ENCODE measurements at regions not wholly inside any gene's neighbourhood (a gene's known extent, or its start where the extent isn't known, plus 50 kb on each side); places are given as distances from the start of the nearest gene placed in this dataset.

DNA sequence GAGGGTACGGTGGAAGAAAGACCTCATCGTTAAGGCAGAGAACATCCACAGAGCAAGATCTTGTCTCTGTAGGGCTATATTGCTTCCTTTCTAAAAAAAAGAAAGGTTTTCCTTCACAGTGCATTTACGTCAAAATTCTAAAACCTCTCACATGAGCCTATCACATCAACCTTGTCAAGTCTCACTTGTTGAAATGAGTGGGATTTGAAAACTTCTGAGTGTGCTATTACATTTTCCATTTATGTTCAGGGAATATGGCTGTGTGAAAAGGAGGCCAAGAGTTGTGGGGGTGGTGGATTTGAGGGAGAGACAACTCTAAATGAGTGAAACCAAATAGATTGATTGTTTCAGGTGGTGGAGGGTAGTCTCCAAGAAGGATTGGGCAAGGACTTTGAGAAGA is 147.1 kb upstream of the MPDZ start:
- TF ChIP-seq, protein P1, sequence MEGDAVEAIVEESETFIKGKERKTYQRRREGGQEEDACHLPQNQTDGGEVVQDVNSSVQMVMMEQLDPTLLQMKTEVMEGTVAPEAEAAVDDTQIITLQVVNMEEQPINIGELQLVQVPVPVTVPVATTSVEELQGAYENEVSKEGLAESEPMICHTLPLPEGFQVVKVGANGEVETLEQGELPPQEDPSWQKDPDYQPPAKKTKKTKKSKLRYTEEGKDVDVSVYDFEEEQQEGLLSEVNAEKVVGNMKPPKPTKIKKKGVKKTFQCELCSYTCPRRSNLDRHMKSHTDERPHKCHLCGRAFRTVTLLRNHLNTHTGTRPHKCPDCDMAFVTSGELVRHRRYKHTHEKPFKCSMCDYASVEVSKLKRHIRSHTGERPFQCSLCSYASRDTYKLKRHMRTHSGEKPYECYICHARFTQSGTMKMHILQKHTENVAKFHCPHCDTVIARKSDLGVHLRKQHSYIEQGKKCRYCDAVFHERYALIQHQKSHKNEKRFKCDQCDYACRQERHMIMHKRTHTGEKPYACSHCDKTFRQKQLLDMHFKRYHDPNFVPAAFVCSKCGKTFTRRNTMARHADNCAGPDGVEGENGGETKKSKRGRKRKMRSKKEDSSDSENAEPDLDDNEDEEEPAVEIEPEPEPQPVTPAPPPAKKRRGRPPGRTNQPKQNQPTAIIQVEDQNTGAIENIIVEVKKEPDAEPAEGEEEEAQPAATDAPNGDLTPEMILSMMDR (IDR thresholded peaks at IDR 0.05 in 2 of 3, conservative IDR thresholded peaks at IDR 0.05 in 1 of 3; ENCODE audit: control insufficient read depth in 2 of 3, extremely low read depth in 1 of 3, insufficient read depth in 1 of 3, low read depth in 3 of 3, low read length in 3 of 3) = no peak
- TF ChIP-seq EP300 (IDR thresholded peaks at IDR 0.05; ENCODE audit: borderline replicate concordance in 1 of 2, control insufficient read depth in 1 of 2, low read depth in 2 of 2, low read length in 2 of 2) (no peak), SUZ12 (IDR thresholded peaks at IDR 0.05; ENCODE audit: unreplicated experiment) (no peak), RAD51 (IDR thresholded peaks at IDR 0.05) (no peak), MXI1 (IDR thresholded peaks at IDR 0.05; ENCODE audit: low read depth, low read length) (no peak), SMAD1 (IDR thresholded peaks at IDR 0.05; ENCODE audit: low read depth, partially characterized antibody) (no peak), RCOR1 (conservative IDR thresholded peaks at IDR 0.05; ENCODE audit: low read depth, low read length) (no peak), HDGF (IDR thresholded peaks at IDR 0.05) (no peak), SPI1 (IDR thresholded peaks at IDR 0.05; ENCODE audit: borderline replicate concordance, insufficient read depth, low read depth, low read length) (no peak), SP1 (IDR thresholded peaks at IDR 0.05; ENCODE audit: low read depth, low read length) (no peak), TAF1 (IDR thresholded peaks at IDR 0.05; ENCODE audit: borderline replicate concordance, low read depth, low read length) (no peak)
- TF ChIP-seq, protein P2, sequence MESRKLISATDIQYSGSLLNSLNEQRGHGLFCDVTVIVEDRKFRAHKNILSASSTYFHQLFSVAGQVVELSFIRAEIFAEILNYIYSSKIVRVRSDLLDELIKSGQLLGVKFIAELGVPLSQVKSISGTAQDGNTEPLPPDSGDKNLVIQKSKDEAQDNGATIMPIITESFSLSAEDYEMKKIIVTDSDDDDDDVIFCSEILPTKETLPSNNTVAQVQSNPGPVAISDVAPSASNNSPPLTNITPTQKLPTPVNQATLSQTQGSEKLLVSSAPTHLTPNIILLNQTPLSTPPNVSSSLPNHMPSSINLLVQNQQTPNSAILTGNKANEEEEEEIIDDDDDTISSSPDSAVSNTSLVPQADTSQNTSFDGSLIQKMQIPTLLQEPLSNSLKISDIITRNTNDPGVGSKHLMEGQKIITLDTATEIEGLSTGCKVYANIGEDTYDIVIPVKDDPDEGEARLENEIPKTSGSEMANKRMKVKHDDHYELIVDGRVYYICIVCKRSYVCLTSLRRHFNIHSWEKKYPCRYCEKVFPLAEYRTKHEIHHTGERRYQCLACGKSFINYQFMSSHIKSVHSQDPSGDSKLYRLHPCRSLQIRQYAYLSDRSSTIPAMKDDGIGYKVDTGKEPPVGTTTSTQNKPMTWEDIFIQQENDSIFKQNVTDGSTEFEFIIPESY (IDR thresholded peaks at IDR 0.05) = no peak
- TF ChIP-seq, protein P3, sequence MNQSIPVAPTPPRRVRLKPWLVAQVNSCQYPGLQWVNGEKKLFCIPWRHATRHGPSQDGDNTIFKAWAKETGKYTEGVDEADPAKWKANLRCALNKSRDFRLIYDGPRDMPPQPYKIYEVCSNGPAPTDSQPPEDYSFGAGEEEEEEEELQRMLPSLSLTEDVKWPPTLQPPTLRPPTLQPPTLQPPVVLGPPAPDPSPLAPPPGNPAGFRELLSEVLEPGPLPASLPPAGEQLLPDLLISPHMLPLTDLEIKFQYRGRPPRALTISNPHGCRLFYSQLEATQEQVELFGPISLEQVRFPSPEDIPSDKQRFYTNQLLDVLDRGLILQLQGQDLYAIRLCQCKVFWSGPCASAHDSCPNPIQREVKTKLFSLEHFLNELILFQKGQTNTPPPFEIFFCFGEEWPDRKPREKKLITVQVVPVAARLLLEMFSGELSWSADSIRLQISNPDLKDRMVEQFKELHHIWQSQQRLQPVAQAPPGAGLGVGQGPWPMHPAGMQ (IDR thresholded peaks at IDR 0.05; ENCODE audit: borderline replicate concordance) = no peak
